Panc1 (cell line): ENCODE measurements at regions not wholly inside any gene's neighbourhood (a gene's known extent, or its start where the extent isn't known, plus 50 kb on each side); places are given as distances from the start of the nearest gene placed in this dataset.

ENCODE experiments used
- ATAC-seq: fragments of 200-7000 bp; cut with Tn5 transposase; 2 replicates; pipeline ENCODE4 v1.9.1; 2020; ENCODE audit warnings: mild to moderate bottlenecking, moderate library complexity
- BruUV-seq: library from RNA; stranded (reverse); fragments of 400-500 nt; replicated peaks from 2 replicates; lab custom pipeline; 2021; lab: Mats Ljungman, UMichigan
- CTCF ChIA-PET: fragments of 300-600 bp; sonication (Branson Sonifier 250); formaldehyde crosslinking; loops from one replicate; lab custom pipeline; 2022; ENCODE audit warnings: antibody characterized with exemption; lab: Charles Lee
- POLR2A ChIA-PET: fragments of 300-600 bp; sonication (Branson Sonifier 250); formaldehyde crosslinking; loops from one replicate; lab custom pipeline; 2022; ENCODE audit warnings: antibody characterized with exemption; lab: Charles Lee
- DNase-seq: peaks from one replicate; pipeline ENCODE4 v3.0.0-alpha.2; 2010; ENCODE audit warnings: low read depth, low spot score
- H3K27ac ChIP-seq: 2 replicates; pipeline ENCODE4 v1.5.1; 2011; ENCODE audit warnings: mild to moderate bottlenecking, low read length, inconsistent platforms
- H3K27me3 ChIP-seq: fragments of 200-500 bp; sonication (Bioruptor generic); 2 replicates; pipeline ENCODE4 v1.6.0; 2014; ENCODE audit warnings: low read length, inconsistent platforms; ENCODE audit not compliant: control insufficient read depth, insufficient read depth
- H3K36me3 ChIP-seq: fragments of 200-500 bp; sonication (Bioruptor generic); 2 replicates; pipeline ENCODE4 v1.5.1; 2014; ENCODE audit warnings: inconsistent platforms, mild to moderate bottlenecking, low read length, moderate library complexity; ENCODE audit not compliant: control insufficient read depth, insufficient read depth
- H3K4me1 ChIP-seq: 2 replicates; pipeline ENCODE4 v1.5.1; 2011; ENCODE audit warnings: inconsistent platforms, mild to moderate bottlenecking, low read length, moderate library complexity; ENCODE audit not compliant: control insufficient read depth, insufficient read depth
- H3K4me3 ChIP-seq, 2 experiments: 2 replicates each; pipeline ENCODE4 v1.5.1; 2011 to 2012; ENCODE audit warnings: low read depth in 2 of 2, low read length in 2 of 2, mild to moderate bottlenecking in 2 of 2, inconsistent platforms in 1 of 2, moderate library complexity in 1 of 2
- H3K9me3 ChIP-seq: fragments of 200-500 bp; sonication (Bioruptor generic); 2 replicates; pipeline ENCODE4 v1.5.1; 2014; ENCODE audit warnings: low read depth, mild to moderate bottlenecking, inconsistent platforms, low read length, moderate library complexity; ENCODE audit not compliant: control insufficient read depth, insufficient read depth
- POLR2AphosphoS5 ChIP-seq: IDR thresholded peaks from 2 replicates; pipeline ENCODE4 v1.6.1; 2012; ENCODE audit warnings: mild to moderate bottlenecking, low read depth, low read length, moderate library complexity
- REST ChIP-seq, 2 experiments: IDR thresholded peaks; 2 replicates each; pipeline ENCODE4 v1.6.1; 2011 to 2012; ENCODE audit warnings: low read depth in 2 of 2, control low read depth in 1 of 2, low read length in 1 of 2, mild to moderate bottlenecking in 1 of 2, moderate library complexity in 1 of 2; ENCODE audit not compliant: insufficient read depth in 1 of 2
- SIN3A ChIP-seq: IDR thresholded peaks from 2 replicates; pipeline ENCODE4 v1.6.1; 2012; ENCODE audit warnings: low read depth, mild to moderate bottlenecking, low read length, moderate library complexity, borderline replicate concordance; ENCODE audit not compliant: insufficient read depth
- TCF7L2 ChIP-seq: IDR thresholded peaks from 2 replicates; pipeline ENCODE4 v1.6.1; 2011; ENCODE audit warnings: mild to moderate bottlenecking, low read depth, low read length, inconsistent platforms
- in situ Hi-C: cut with HindIII; loops from 2 replicates; pipeline ENCODE4 v1.10.0; 2016; ENCODE audit warnings: low sequenced_read_pairs, low pct_unique_long_range_greater_than_20kb
- intact Hi-C: fragments of 100-400 bp; cut with micrococcal nuclease; formaldehyde crosslinking; loops from one replicate; pipeline ENCODE4 v1.10.0; 2022; ENCODE audit not compliant: unreplicated experiment
- TF ChIP-seq, protein P1 (sequence below): fragments of 450-650 bp; IDR thresholded peaks from 2 replicates; pipeline ENCODE4 v1.5.1; 2017; ENCODE audit warnings: mild to moderate bottlenecking

DNA sequence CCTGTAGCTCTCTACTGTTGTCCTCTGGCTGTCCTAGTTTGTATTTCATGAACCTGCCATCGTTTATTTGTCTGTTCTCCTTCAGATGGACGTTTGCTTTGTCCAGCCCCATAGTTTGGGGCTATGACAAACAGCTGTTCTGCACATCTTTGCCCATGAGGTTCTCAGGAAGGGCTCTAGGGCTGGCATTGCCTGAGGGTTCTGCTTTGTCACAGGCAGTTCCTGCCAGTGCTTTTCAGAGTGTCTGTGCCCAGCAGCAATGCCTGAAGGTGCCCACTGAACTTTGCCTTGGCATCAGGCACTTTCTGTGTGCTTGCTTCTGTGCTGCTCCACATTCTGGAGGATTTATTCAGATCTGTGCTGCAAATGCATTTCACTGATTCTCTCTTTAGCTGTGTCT, 361.3 kb downstream of the TMEM121 start:
- H3K9me3 ChIP-seq: no peaks in the 10 kb centered on the region
- ATAC-seq: no peak
- TF ChIP-seq, protein P1, sequence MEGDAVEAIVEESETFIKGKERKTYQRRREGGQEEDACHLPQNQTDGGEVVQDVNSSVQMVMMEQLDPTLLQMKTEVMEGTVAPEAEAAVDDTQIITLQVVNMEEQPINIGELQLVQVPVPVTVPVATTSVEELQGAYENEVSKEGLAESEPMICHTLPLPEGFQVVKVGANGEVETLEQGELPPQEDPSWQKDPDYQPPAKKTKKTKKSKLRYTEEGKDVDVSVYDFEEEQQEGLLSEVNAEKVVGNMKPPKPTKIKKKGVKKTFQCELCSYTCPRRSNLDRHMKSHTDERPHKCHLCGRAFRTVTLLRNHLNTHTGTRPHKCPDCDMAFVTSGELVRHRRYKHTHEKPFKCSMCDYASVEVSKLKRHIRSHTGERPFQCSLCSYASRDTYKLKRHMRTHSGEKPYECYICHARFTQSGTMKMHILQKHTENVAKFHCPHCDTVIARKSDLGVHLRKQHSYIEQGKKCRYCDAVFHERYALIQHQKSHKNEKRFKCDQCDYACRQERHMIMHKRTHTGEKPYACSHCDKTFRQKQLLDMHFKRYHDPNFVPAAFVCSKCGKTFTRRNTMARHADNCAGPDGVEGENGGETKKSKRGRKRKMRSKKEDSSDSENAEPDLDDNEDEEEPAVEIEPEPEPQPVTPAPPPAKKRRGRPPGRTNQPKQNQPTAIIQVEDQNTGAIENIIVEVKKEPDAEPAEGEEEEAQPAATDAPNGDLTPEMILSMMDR: no peak
- TF ChIP-seq SIN3A (no peak), REST (IDR thresholded peaks at IDR 0.05; ENCODE audit: insufficient read depth in 1 of 2, low read depth in 2 of 2, low read length in 1 of 2) (no peak), POLR2AphosphoS5 (no peak), TCF7L2 (no peak)
- in situ Hi-C loops: no loop called here
- no peak overlapping the region for H3K27ac ChIP-seq
- H3K4me3 ChIP-seq: no peak overlapping the region
- no peaks in the 10 kb centered on the region for H3K27me3 ChIP-seq
- ChIA-PET POLR2A (no interaction called here), CTCF (no interaction called here)
- H3K36me3 ChIP-seq: no peaks in the 10 kb centered on the region
- DNase-seq: no peak
- intact Hi-C loops: no loop called here
- no peaks in the 10 kb centered on the region for H3K4me1 ChIP-seq
- no TSS peak for BruUV-seq

DNA sequence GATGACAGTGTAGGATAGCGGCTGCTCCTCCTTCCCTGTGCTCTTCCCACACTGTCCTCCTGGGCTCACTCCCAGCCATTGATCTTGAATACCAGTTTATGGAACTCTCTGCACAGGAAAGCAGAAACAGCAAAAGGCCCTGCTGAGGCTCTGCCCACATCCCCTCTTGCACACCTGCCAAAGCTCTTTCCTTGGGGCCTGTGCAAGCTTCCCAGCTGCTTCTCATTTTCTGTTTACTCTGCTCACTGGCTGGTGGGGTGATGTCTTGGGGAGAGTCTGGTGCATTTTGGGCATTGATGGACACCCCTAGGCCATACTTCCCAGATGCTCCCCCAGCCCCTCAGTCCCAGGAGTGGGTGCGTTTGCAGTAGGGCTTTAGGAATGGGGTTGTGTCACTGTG, 361.8 kb downstream of the TMEM121 start:
- Histone ChIP-seq H3K4me1 (no peaks in the 10 kb centered on the region), H3K4me3 (no peak overlapping the region), H3K27ac (no peak overlapping the region), H3K9me3 (no peaks in the 10 kb centered on the region), H3K36me3 (no peaks in the 10 kb centered on the region), H3K27me3 (no peaks in the 10 kb centered on the region)
- no TSS peak for BruUV-seq
- intact Hi-C loops: no loop called here
- DNase-seq: no peak
- ATAC-seq: no peak
- TF ChIP-seq TCF7L2 (no peak), REST (IDR thresholded peaks at IDR 0.05; ENCODE audit: insufficient read depth in 1 of 2, low read depth in 2 of 2, low read length in 1 of 2) (no peak), SIN3A (no peak), POLR2AphosphoS5 (no peak)
- TF ChIP-seq, protein P1: no peak
- ChIA-PET CTCF (no interaction called here), POLR2A (no interaction called here)
- in situ Hi-C loops: no loop called here
